Body of pancreas (tissue), 4 donors: ENCODE measurements at regions not wholly inside any gene's neighbourhood (a gene's known extent, or its start where the extent isn't known, plus 50 kb on each side); places are given as distances from the start of the nearest gene placed in this dataset.

Source experiments
- ATAC-seq: fragments of 150-250 bp; one replicate; pipeline ENCODE4 v1.9.1; 2016
- DNase-seq, 4 donors: peaks; one replicate each; pipeline ENCODE4 v3.0.0-alpha.2; 2019
- H3K27ac ChIP-seq, 4 donors: fragments of 200-600 bp; sonication (generic); 1 replicate in 3 of 4; 2 replicates in 1 of 4; pipeline versions ENCODE4 v1.5.1 to v1.6.1; 2016 to 2019; ENCODE audit warnings: mild to moderate bottlenecking in 1 of 4, mixed read lengths in 1 of 4, moderate library complexity in 1 of 4
- H3K27me3 ChIP-seq, 2 donors: fragments of 200-600 bp; sonication (generic); one replicate each; pipeline ENCODE4 v1.6.0; 2016; ENCODE audit warnings: mild to moderate bottlenecking in 1 of 2
- H3K36me3 ChIP-seq, 2 donors: fragments of 200-600 bp; sonication (generic); replicated peaks in 1 of 2; 2 replicates each; pipeline ENCODE4 v1.5.1; 2016; ENCODE audit warnings: low read depth in 2 of 2; ENCODE audit not compliant: insufficient read depth in 1 of 2
- H3K4me1 ChIP-seq: fragments of 200-600 bp; sonication (generic); one replicate; pipeline ENCODE4 v1.6.0; 2016
- H3K4me3 ChIP-seq, 2 donors: fragments of 200-600 bp; sonication (generic); 1 replicate in 1 of 2; 2 replicates in 1 of 2; pipeline ENCODE4 v1.5.1; 2016 to 2019
- H3K9me3 ChIP-seq, 3 donors: fragments of 200-600 bp; sonication (generic); 1 replicate in 2 of 3; 2 replicates in 1 of 3; pipeline ENCODE4 v1.5.1; 2016
- CTCF ChIP-seq, 7 experiments: fragments of 450-650 bp in 4 of 7; fragments of 200-600 bp in 3 of 7; sonication (generic) in 3 of 7; IDR thresholded peaks; one replicate each; pipeline ENCODE4 v1.5.1; 2016 to 2019; ENCODE audit warnings: antibody characterized with exemption in 7 of 7
- POLR2A ChIP-seq, 3 donors: fragments of 450-650 bp; IDR thresholded peaks; one replicate each; pipeline ENCODE4 v1.6.1; 2016; ENCODE audit warnings: antibody characterized with exemption in 3 of 3, mild to moderate bottlenecking in 2 of 3
- WGBS, 2 donors: methylation state at CpG; one replicate each; pipeline ENCODE4 v1.1.5; 2017; 5-methylcytosine and 5-hydroxymethylcytosine counted together
- intact Hi-C: fragments of 100-400 bp; cut with DNase I; formaldehyde crosslinking; loops from one replicate; pipeline ENCODE4 v1.15.1; 2023

GRCh38 chr12:76232013-76232412, 116.2 kb downstream of the BBS10 start:
- H3K27me3 ChIP-seq = no peaks in the 10 kb centered on the region
- WGBS, 2 donors = 79 to 85% methylated on average over 2 of the region's 2 CpGs
- DNase-seq (no peak), ATAC-seq (no peak)
- no peaks in the 10 kb centered on the region for H3K36me3 ChIP-seq
- H3K4me1 ChIP-seq = no peaks in the 10 kb centered on the region
- H3K27ac ChIP-seq = no peak overlapping the region
- intact Hi-C loops = no loop called here
- TF ChIP-seq POLR2A (IDR thresholded peaks at IDR 0.05) (no peak), CTCF (IDR thresholded peaks at IDR 0.05) (no peak)
- no peak overlapping the region for H3K4me3 ChIP-seq
- H3K9me3 ChIP-seq = no peaks in the 10 kb centered on the region

- Histone ChIP-seq H3K4me1 (no peaks in the 10 kb centered on the region), H3K9me3 (no peaks in the 10 kb centered on the region), H3K27me3 (no peaks in the 10 kb centered on the region), H3K36me3 (no peaks in the 10 kb centered on the region), H3K4me3 (no peak overlapping the region), H3K27ac (no peak overlapping the region)
- intact Hi-C loops = no loop called here
- 73 to 79% methylated on average over 1 of the region's 1 CpG for WGBS, 2 donors
- ATAC-seq (no peak), DNase-seq (no peak)
- TF ChIP-seq CTCF (IDR thresholded peaks at IDR 0.05) = no peak
These were observed 121.3 kb downstream of the BBS10 start for GRCh38 chr12:76226956-76227355.

- no peak overlapping the region for H3K27ac ChIP-seq
- no peak for ATAC-seq
- 67 to 68% methylated on average over 4 of the region's 4 CpGs for WGBS, 2 donors
- no peaks in the 10 kb centered on the region for H3K9me3 ChIP-seq
- intact Hi-C loops = no loop called here
- H3K27me3 ChIP-seq = no peaks in the 10 kb centered on the region
- no peak overlapping the region for H3K4me3 ChIP-seq
- H3K4me1 ChIP-seq = no peaks in the 10 kb centered on the region
- TF ChIP-seq POLR2A (IDR thresholded peaks at IDR 0.05) = no peak
- no peak for TF ChIP-seq CTCF (IDR thresholded peaks at IDR 0.05)
- H3K36me3 ChIP-seq = no peaks in the 10 kb centered on the region
- DNase-seq = no peak
These were observed 121.8 kb downstream of the BBS10 start for GRCh38 chr12:76226397-76226796.

- intact Hi-C loops = no loop called here
- ATAC-seq (no peak), DNase-seq (no peak)
- Histone ChIP-seq H3K36me3 (no peaks in the 10 kb centered on the region), H3K4me3 (no peak overlapping the region), H3K9me3 (no peaks in the 10 kb centered on the region), H3K4me1 (no peaks in the 10 kb centered on the region), H3K27ac (no peak overlapping the region), H3K27me3 (no peaks in the 10 kb centered on the region)
- TF ChIP-seq POLR2A (IDR thresholded peaks at IDR 0.05) (no peak), CTCF (IDR thresholded peaks at IDR 0.05) (no peak)
These were observed 124.3 kb downstream of the BBS10 start for GRCh38 chr12:76223869-76224268.

- DNase-seq (no peak), ATAC-seq (no peak)
- H3K4me1 ChIP-seq = no peaks in the 10 kb centered on the region
- H3K9me3 ChIP-seq = no peaks in the 10 kb centered on the region
- 14 to 20% methylated on average over 1 of the region's 1 CpG for WGBS, 2 donors
- intact Hi-C loops = no loop called here
- no peak overlapping the region for H3K27ac ChIP-seq
- no peaks in the 10 kb centered on the region for H3K27me3 ChIP-seq
- H3K36me3 ChIP-seq = no peaks in the 10 kb centered on the region
- TF ChIP-seq POLR2A (IDR thresholded peaks at IDR 0.05) (no peak), CTCF (IDR thresholded peaks at IDR 0.05) (no peak)
- no peak overlapping the region for H3K4me3 ChIP-seq
These were observed 127.2 kb downstream of the BBS10 start for GRCh38 chr12:76220980-76221379.
